ENCODE measurements at regions not wholly inside any gene's neighbourhood (a gene's known extent, or its start where the extent isn't known, plus 50 kb on each side); places are given as distances from the start of the nearest gene placed in this dataset.

DNA sequence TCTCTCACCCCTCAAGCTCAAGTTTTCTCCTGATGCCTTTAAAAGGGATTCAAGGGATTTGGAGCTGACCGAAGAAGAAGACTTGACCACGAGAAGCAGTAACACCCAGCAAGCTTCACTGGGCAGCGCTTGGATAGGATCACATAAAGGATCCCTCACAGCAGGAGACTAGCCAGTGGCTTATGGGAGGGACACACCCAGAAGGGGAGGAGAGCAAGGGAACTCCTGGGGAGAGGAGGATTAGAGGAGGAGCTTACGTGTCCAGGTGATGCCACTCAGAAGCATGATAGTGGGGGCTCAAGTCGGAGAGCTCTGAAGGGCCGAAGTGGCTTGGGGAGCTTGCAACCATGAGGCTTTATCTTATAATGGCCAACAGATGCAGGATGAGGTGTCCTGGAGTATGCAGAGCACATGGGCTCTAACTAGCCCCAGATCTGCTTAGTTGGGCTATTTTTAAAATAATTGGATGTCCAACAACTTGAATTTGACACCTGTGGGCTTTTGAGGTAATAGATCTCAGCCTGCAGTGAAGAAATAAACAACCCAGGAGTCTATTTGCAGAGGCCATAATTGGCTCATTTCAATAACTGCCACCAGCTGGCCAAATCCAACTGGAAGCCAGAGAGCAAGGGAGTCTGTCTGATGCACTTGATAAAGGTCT lies 137.9 kb upstream of the EXOC2 start:
- TF ChIP-seq FOXP2 (optimal IDR thresholded peaks at IDR 0.05; ENCODE audit: borderline replicate concordance, extremely low read depth, extremely low read length, insufficient read depth) (no peak), POLR2AphosphoS5 (IDR thresholded peaks at IDR 0.05; ENCODE audit: low read depth, low read length) (no peak), SIN3A (IDR thresholded peaks at IDR 0.05; ENCODE audit: borderline replicate concordance, insufficient read depth, low read length) (no peak), TAF1 (IDR thresholded peaks at IDR 0.05; ENCODE audit: borderline replicate concordance, insufficient read depth, low read length) (no peak)
- TF ChIP-seq, protein P1, sequence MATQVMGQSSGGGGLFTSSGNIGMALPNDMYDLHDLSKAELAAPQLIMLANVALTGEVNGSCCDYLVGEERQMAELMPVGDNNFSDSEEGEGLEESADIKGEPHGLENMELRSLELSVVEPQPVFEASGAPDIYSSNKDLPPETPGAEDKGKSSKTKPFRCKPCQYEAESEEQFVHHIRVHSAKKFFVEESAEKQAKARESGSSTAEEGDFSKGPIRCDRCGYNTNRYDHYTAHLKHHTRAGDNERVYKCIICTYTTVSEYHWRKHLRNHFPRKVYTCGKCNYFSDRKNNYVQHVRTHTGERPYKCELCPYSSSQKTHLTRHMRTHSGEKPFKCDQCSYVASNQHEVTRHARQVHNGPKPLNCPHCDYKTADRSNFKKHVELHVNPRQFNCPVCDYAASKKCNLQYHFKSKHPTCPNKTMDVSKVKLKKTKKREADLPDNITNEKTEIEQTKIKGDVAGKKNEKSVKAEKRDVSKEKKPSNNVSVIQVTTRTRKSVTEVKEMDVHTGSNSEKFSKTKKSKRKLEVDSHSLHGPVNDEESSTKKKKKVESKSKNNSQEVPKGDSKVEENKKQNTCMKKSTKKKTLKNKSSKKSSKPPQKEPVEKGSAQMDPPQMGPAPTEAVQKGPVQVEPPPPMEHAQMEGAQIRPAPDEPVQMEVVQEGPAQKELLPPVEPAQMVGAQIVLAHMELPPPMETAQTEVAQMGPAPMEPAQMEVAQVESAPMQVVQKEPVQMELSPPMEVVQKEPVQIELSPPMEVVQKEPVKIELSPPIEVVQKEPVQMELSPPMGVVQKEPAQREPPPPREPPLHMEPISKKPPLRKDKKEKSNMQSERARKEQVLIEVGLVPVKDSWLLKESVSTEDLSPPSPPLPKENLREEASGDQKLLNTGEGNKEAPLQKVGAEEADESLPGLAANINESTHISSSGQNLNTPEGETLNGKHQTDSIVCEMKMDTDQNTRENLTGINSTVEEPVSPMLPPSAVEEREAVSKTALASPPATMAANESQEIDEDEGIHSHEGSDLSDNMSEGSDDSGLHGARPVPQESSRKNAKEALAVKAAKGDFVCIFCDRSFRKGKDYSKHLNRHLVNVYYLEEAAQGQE (IDR thresholded peaks at IDR 0.05; ENCODE audit: insufficient read depth in 1 of 2, low read depth in 2 of 2, low read length in 2 of 2): no peak

DNA sequence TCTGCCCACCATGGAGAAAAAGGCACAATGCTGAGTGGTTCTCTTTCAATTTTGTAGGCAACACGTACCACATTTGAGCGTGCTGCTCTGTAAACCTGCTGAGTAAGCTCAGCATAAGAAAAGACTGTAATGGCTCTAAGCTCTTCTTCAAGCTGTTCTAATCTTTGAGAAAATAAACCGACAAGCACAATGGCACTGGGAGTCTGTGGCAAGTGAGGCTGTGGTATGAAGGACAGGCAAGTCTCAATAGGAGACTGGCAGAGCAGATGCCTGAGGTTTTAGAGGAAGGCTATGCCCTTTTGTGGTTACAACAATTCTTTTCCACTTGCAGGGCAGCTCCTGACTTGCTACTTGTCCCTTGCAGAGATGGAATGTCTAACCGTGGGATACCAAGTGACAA lies 136.7 kb upstream of the EXOC2 start:
- TF ChIP-seq SIN3A (IDR thresholded peaks at IDR 0.05; ENCODE audit: borderline replicate concordance, insufficient read depth, low read length): no peak
- TF ChIP-seq, protein P1 (IDR thresholded peaks at IDR 0.05; ENCODE audit: insufficient read depth in 1 of 2, low read depth in 2 of 2, low read length in 2 of 2): no peak
- no peak for TF ChIP-seq POLR2AphosphoS5 (IDR thresholded peaks at IDR 0.05; ENCODE audit: low read depth, low read length)
- no peak for TF ChIP-seq TAF1 (IDR thresholded peaks at IDR 0.05; ENCODE audit: borderline replicate concordance, insufficient read depth, low read length)
- no peak for TF ChIP-seq FOXP2 (optimal IDR thresholded peaks at IDR 0.05; ENCODE audit: borderline replicate concordance, extremely low read depth, extremely low read length, insufficient read depth)

DNA sequence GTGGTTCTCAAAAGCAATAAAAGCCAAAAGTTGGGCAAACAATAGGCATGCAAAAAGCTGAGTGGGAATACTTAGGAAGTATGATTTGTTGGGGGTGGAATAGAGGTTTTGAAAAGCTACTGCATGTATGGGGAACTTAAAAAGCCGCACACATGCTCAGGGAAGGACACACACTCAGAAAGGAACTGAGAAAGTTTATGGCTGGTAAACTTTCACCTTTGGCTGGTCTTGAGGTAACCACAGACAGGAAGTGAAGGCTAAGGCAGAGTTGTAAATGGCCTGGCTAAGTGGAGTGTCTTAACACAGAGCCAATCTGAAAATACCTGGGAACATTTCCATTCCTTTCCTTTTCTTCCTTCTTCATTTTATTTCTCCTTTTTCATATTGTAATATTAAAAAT lies 134.5 kb upstream of the EXOC2 start:
- TF ChIP-seq SIN3A (IDR thresholded peaks at IDR 0.05; ENCODE audit: borderline replicate concordance, insufficient read depth, low read length) (no peak), FOXP2 (optimal IDR thresholded peaks at IDR 0.05; ENCODE audit: borderline replicate concordance, extremely low read depth, extremely low read length, insufficient read depth) (no peak), POLR2AphosphoS5 (IDR thresholded peaks at IDR 0.05; ENCODE audit: low read depth, low read length) (no peak), TAF1 (IDR thresholded peaks at IDR 0.05; ENCODE audit: borderline replicate concordance, insufficient read depth, low read length) (no peak)
- TF ChIP-seq, protein P1 (IDR thresholded peaks at IDR 0.05; ENCODE audit: insufficient read depth in 1 of 2, low read depth in 2 of 2, low read length in 2 of 2): no peak

GRCh38 chr6:819122-819521 lies 126.2 kb upstream of the EXOC2 start:
- no peak for TF ChIP-seq SIN3A (IDR thresholded peaks at IDR 0.05; ENCODE audit: borderline replicate concordance, insufficient read depth, low read length)
- TF ChIP-seq TAF1 (IDR thresholded peaks at IDR 0.05; ENCODE audit: borderline replicate concordance, insufficient read depth, low read length): no peak
- TF ChIP-seq, protein P1 (IDR thresholded peaks at IDR 0.05; ENCODE audit: insufficient read depth in 1 of 2, low read depth in 2 of 2, low read length in 2 of 2): no peak
- no peak for TF ChIP-seq FOXP2 (optimal IDR thresholded peaks at IDR 0.05; ENCODE audit: borderline replicate concordance, extremely low read depth, extremely low read length, insufficient read depth)
- TF ChIP-seq POLR2AphosphoS5 (IDR thresholded peaks at IDR 0.05; ENCODE audit: low read depth, low read length): no peak
